H1 (cell line): ENCODE measurements at regions not wholly inside any gene's neighbourhood (a gene's known extent, or its start where the extent isn't known, plus 50 kb on each side); places are given as distances from the start of the nearest gene placed in this dataset.

Experiments used
- CTCF ChIA-PET: fragments of 300-600 bp; sonication (Branson Sonifier 250); formaldehyde crosslinking; loops from one replicate; lab custom pipeline; 2021; ENCODE audit not compliant: partially characterized antibody; lab: Charles Lee
- POLR2A ChIA-PET: fragments of 300-600 bp; sonication (Branson Sonifier 250); formaldehyde crosslinking; loops from one replicate; lab custom pipeline; 2021; ENCODE audit warnings: inconsistent platforms; ENCODE audit not compliant: partially characterized antibody; lab: Charles Lee
- DNase-seq, 2 experiments: peaks; one replicate each; pipeline versions ENCODE4 v3.0.0 to v3.0.0-alpha.2; 2010 to 2022; ENCODE audit warnings: low spot score in 2 of 2, low read depth in 1 of 2, mixed read lengths in 1 of 2
- FAIRE-seq: peaks from 2 replicates; lab custom pipeline; 2011; peaks lifted over from hg19 to GRCh38; lab: Jason Lieb, UNC
- H2AFZ ChIP-seq: 2 replicates; pipeline ENCODE4 v1.8.1; 2012; ENCODE audit warnings: low read length, inconsistent platforms
- H2AK5ac ChIP-seq: 2 replicates; pipeline ENCODE4 v1.6.1; 2013; ENCODE audit warnings: low read depth, low read length
- H2BK120ac ChIP-seq: replicated peaks from 2 replicates; pipeline ENCODE3; 2013; ENCODE audit warnings: low read depth, low read length, inconsistent platforms
- H2BK12ac ChIP-seq: 2 replicates; pipeline ENCODE4 v1.6.1; 2013; ENCODE audit warnings: low read depth, low read length
- H2BK15ac ChIP-seq: 2 replicates; pipeline ENCODE4 v1.6.1; 2013; ENCODE audit warnings: low read length
- H2BK20ac ChIP-seq: 2 replicates; pipeline ENCODE4 v1.6.1; 2013; ENCODE audit warnings: low read length
- H2BK5ac ChIP-seq: 2 replicates; pipeline ENCODE4 v1.6.1; 2013; ENCODE audit warnings: low read depth, low read length
- H3K14ac ChIP-seq: 2 replicates; pipeline ENCODE4 v1.6.1; 2013; ENCODE audit warnings: inconsistent platforms; ENCODE audit not compliant: insufficient read length
- H3K18ac ChIP-seq: 2 replicates; pipeline ENCODE4 v1.6.1; 2013; ENCODE audit warnings: low read length; ENCODE audit errors: extremely low read depth
- H3K23ac ChIP-seq: 2 replicates; pipeline ENCODE4 v1.6.1; 2013; ENCODE audit warnings: inconsistent platforms; ENCODE audit not compliant: insufficient read length
- H3K23me2 ChIP-seq: 2 replicates; pipeline ENCODE4 v1.6.1; 2013; ENCODE audit warnings: low read depth, low read length
- H3K27ac ChIP-seq: 2 replicates; pipeline ENCODE4 v1.6.1; 2011; ENCODE audit warnings: low read depth, low read length, inconsistent platforms
- H3K27me3 ChIP-seq, 4 experiments: replicated peaks in 1 of 4; 1 replicate in 1 of 4; 2 replicates in 3 of 4; pipeline versions ENCODE4 v1.6.1 to v1.8.1; 2011 to 2013; ENCODE audit warnings: low read length in 3 of 4, mild to moderate bottlenecking in 3 of 4, inconsistent platforms in 2 of 4, mixed read lengths in 2 of 4, moderate library complexity in 1 of 4; ENCODE audit not compliant: control insufficient read depth in 3 of 4, insufficient read depth in 3 of 4; ENCODE audit errors: extremely low read depth in 1 of 4
- H3K36me3 ChIP-seq, 4 experiments: 2 replicates each; pipeline versions ENCODE4 v1.6.1 to v1.8.1; 2011 to 2013; ENCODE audit warnings: mild to moderate bottlenecking in 4 of 4, low read length in 3 of 4, moderate library complexity in 2 of 4, control low read depth in 1 of 4, inconsistent platforms in 1 of 4; ENCODE audit not compliant: insufficient read depth in 4 of 4, control insufficient read depth in 2 of 4
- H3K4ac ChIP-seq: replicated peaks from 2 replicates; pipeline ENCODE3; 2013; ENCODE audit warnings: low read length, low read depth, mixed read lengths, inconsistent platforms; ENCODE audit not compliant: insufficient read length
- H3K4me1 ChIP-seq, 4 experiments: replicated peaks in 1 of 4; 1 replicate in 1 of 4; 2 replicates in 3 of 4; pipeline versions ENCODE4 v1.6.1 to v1.8.1; 2011 to 2013; ENCODE audit warnings: low read length in 3 of 4, inconsistent platforms in 2 of 4, mixed read lengths in 1 of 4; ENCODE audit not compliant: insufficient read depth in 4 of 4, control insufficient read depth in 3 of 4
- H3K4me2 ChIP-seq, 2 experiments: 2 replicates each; pipeline versions ENCODE4 v1.6.1 to v1.8.1; 2011 to 2013; ENCODE audit warnings: low read depth in 2 of 2, low read length in 2 of 2, control low read depth in 1 of 2, inconsistent platforms in 1 of 2, mild to moderate bottlenecking in 1 of 2; ENCODE audit not compliant: insufficient read depth in 1 of 2
- H3K4me3 ChIP-seq, 4 experiments: fragments of 200-600, 300-600 bp in 1 of 4; sonication (generic), shearing (Covaris generic), sonication (Bioruptor Twin) in 1 of 4; 2 replicates each; pipeline versions ENCODE4 v1.5.1 to v1.8.1; 2011 to 2016; ENCODE audit warnings: low read length in 4 of 4, low read depth in 3 of 4, control low read depth in 2 of 4, inconsistent platforms in 2 of 4, mild to moderate bottlenecking in 2 of 4, mixed read lengths in 1 of 4, moderate library complexity in 1 of 4; ENCODE audit not compliant: insufficient read depth in 2 of 4; ENCODE audit errors: extremely low read depth in 1 of 4
- H3K56ac ChIP-seq: replicated peaks from 2 replicates; pipeline ENCODE3; 2013; ENCODE audit warnings: low read depth, mild to moderate bottlenecking, mixed read lengths, low read length, inconsistent platforms; ENCODE audit not compliant: insufficient read length
- H3K79me1 ChIP-seq: 2 replicates; pipeline ENCODE4 v1.6.1; 2013; ENCODE audit warnings: low read depth, low read length, control low read depth
- H3K79me2 ChIP-seq, 2 experiments: 2 replicates each; pipeline versions ENCODE4 v1.6.1 to v1.8.1; 2012 to 2013; ENCODE audit warnings: low read length in 2 of 2, mild to moderate bottlenecking in 2 of 2, inconsistent platforms in 1 of 2; ENCODE audit not compliant: insufficient read depth in 2 of 2, control insufficient read depth in 1 of 2
- H3K9ac ChIP-seq, 4 experiments: replicated peaks in 1 of 4; 1 replicate in 1 of 4; 2 replicates in 3 of 4; pipeline versions ENCODE4 v1.6.1 to v1.8.1; 2011 to 2013; ENCODE audit warnings: low read depth in 3 of 4, low read length in 3 of 4, control low read depth in 2 of 4, mild to moderate bottlenecking in 2 of 4, moderate library complexity in 2 of 4, inconsistent platforms in 1 of 4; ENCODE audit errors: extremely low read depth in 1 of 4
- H3K9me3 ChIP-seq, 2 experiments: 2 replicates each; pipeline versions ENCODE4 v1.6.1 to v1.8.1; 2012 to 2013; ENCODE audit warnings: mild to moderate bottlenecking in 2 of 2, moderate library complexity in 2 of 2, control low read depth in 1 of 2, inconsistent platforms in 1 of 2, low read depth in 1 of 2, low read length in 1 of 2, mixed read lengths in 1 of 2; ENCODE audit not compliant: insufficient read depth in 2 of 2
- H4K20me1 ChIP-seq, 2 experiments: replicated peaks in 1 of 2; 2 replicates each; pipeline versions ENCODE3 to v1.8.1; 2011 to 2013; ENCODE audit warnings: inconsistent platforms in 2 of 2, low read length in 2 of 2, mild to moderate bottlenecking in 1 of 2; ENCODE audit not compliant: insufficient read depth in 2 of 2, control insufficient read depth in 1 of 2
- H4K5ac ChIP-seq: 2 replicates; pipeline ENCODE4 v1.6.1; 2013; ENCODE audit warnings: low read length, low read depth, mixed read lengths, inconsistent platforms; ENCODE audit not compliant: insufficient read length
- H4K8ac ChIP-seq: 2 replicates; pipeline ENCODE4 v1.8.0; 2013; ENCODE audit warnings: mild to moderate bottlenecking, moderate library complexity, low read length, inconsistent platforms; ENCODE audit not compliant: insufficient read depth; ENCODE audit errors: extremely low read depth
- H4K91ac ChIP-seq: replicated peaks from 2 replicates; pipeline ENCODE3; 2013; ENCODE audit warnings: low read length, mixed read lengths, inconsistent platforms; ENCODE audit not compliant: insufficient read length
- CBX8 ChIP-seq: fragments of 300-800, 300-1000 bp; sonication (generic); IDR thresholded peaks from 2 replicates; pipeline ENCODE4 v1.7.1; 2016; ENCODE audit warnings: low read depth, low read length, borderline replicate concordance
- FOSL1 ChIP-seq: IDR thresholded peaks from 2 replicates; pipeline ENCODE4 v1.6.1; 2011; ENCODE audit warnings: mild to moderate bottlenecking, low read depth, low read length, moderate library complexity; ENCODE audit not compliant: insufficient read depth
- GTF2F1 ChIP-seq: IDR thresholded peaks from 2 replicates; pipeline ENCODE4 v1.6.1; 2012; ENCODE audit warnings: low read depth, low read length, improper control_type of control experiment, borderline replicate concordance
- NANOG ChIP-seq: IDR thresholded peaks from 2 replicates; pipeline ENCODE4 v1.6.1; 2011; ENCODE audit warnings: low read length, low read depth, mild to moderate bottlenecking, inconsistent platforms; ENCODE audit not compliant: insufficient read depth, poor library complexity, severe bottlenecking
- PHF8 ChIP-seq: fragments of 200-600 bp; sonication (generic); conservative IDR thresholded peaks from 2 replicates; pipeline ENCODE4 v1.7.1; 2012; ENCODE audit warnings: low read depth, mild to moderate bottlenecking, inconsistent platforms, low read length, moderate library complexity
- POLR2AphosphoS5 ChIP-seq: IDR thresholded peaks from 2 replicates; pipeline ENCODE4 v1.6.1; 2011; ENCODE audit warnings: low read depth, low read length
- POU5F1 ChIP-seq: IDR thresholded peaks from 2 replicates; pipeline ENCODE4 v1.6.1; 2011; ENCODE audit warnings: low read depth, mild to moderate bottlenecking, low read length, moderate library complexity
- RXRA ChIP-seq: IDR thresholded peaks from 2 replicates; pipeline ENCODE4 v1.6.1; 2011; ENCODE audit warnings: low read depth, mild to moderate bottlenecking, low read length, moderate library complexity; ENCODE audit not compliant: insufficient read depth
- SAP30 ChIP-seq: fragments of 300-600 bp; sonication (generic); IDR thresholded peaks from 2 replicates; pipeline ENCODE4 v1.7.1; 2012; ENCODE audit warnings: low read length, moderate library complexity, mild to moderate bottlenecking, inconsistent platforms; ENCODE audit not compliant: insufficient read depth, insufficient replicate concordance
- ZNF274 ChIP-seq: IDR thresholded peaks from 2 replicates; pipeline ENCODE4 v1.7.0; 2012; ENCODE audit warnings: low read length, borderline replicate concordance; ENCODE audit errors: extremely low read depth
- WGBS, 2 experiments: shearing (Covaris generic) in 1 of 2; methylation state at CpG; one replicate each; pipeline versions ENCODE4 v1.1.6 to v1.1.7; 2013 to 2015; ENCODE audit warnings: low lambda C conversion rate in 2 of 2, mixed read lengths in 2 of 2, inconsistent platforms in 1 of 2, low coverage in 1 of 2, missing lambda C conversion rate in 1 of 2; ENCODE audit not compliant: insufficient replicate concordance in 2 of 2, insufficient coverage in 1 of 2, insufficient read length in 1 of 2; ENCODE audit errors: extremely low coverage in 1 of 2, missing lambda C conversion rate in 1 of 2; 5-methylcytosine and 5-hydroxymethylcytosine counted together
- TF ChIP-seq, protein P1 (sequence below): IDR thresholded peaks from 2 replicates; pipeline ENCODE4 v1.6.1; 2011; ENCODE audit warnings: low read length, improper control_type of control experiment
- TF ChIP-seq, protein P2 (sequence below): IDR thresholded peaks from 2 replicates; pipeline ENCODE4 v1.6.1; 2012; ENCODE audit warnings: inconsistent platforms

DNA sequence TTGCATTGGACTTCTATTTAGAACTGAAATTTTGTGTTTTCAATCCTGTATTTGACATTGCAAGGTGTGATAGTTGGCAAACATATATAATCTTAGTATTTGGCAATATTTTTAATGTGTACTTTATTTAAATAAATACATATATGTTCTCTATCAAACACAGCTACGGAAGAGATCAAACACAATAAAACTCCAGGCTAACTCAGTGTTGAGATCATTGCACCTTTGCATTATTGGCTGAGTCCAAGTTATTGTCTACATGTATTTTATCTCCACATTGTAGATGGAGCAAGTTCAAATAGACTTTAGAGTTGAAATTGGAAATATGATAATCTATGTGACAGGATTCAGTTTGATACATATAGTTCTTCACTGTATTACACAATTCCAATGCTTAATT is 176.7 kb downstream of the ST6GAL2 start:
- no peak overlapping the region for H3K23ac ChIP-seq
- H3K4ac ChIP-seq, result no peak overlapping the region
- H3K23me2 ChIP-seq, result no peaks in the 10 kb centered on the region; the same call in 1 of the 2 replicates
- no peaks in the 10 kb centered on the region for H3K79me2 ChIP-seq
- WGBS, 2 experiments, result 94% methylated on average over 1 of the region's 1 CpG; no CpG with 5 or more reads in 1 of the 2 experiments
- ChIA-PET CTCF (no interaction called here), POLR2A (no interaction called here)
- no peak overlapping the region for H3K4me2 ChIP-seq
- H4K8ac ChIP-seq, result no peak overlapping the region
- H3K79me1 ChIP-seq, result no peaks in the 10 kb centered on the region
- H4K91ac ChIP-seq, result no peak overlapping the region
- H2AFZ ChIP-seq, result no peak overlapping the region
- no peak overlapping the region for H3K56ac ChIP-seq
- no peaks in the 10 kb centered on the region for H3K27me3 ChIP-seq
- no peak overlapping the region for H2BK20ac ChIP-seq
- H3K27ac ChIP-seq, result no peak overlapping the region
- no peak overlapping the region for H2BK120ac ChIP-seq
- no peak overlapping the region for H2BK15ac ChIP-seq
- H3K4me3 ChIP-seq, result no peak overlapping the region
- no peak overlapping the region for H2BK5ac ChIP-seq
- DNase-seq (no peak), FAIRE-seq (no peak)
- H4K20me1 ChIP-seq, result no peaks in the 10 kb centered on the region
- no peaks in the 10 kb centered on the region for H3K4me1 ChIP-seq
- peaks cover 9 to 16% of the 10 kb centered on the region in 2 experiments; a peak in 3 of 4 replicates for H3K9me3 ChIP-seq
- no peak overlapping the region for H2BK12ac ChIP-seq
- H4K5ac ChIP-seq, result no peak overlapping the region
- no peak overlapping the region for H3K14ac ChIP-seq
- no peak overlapping the region for H3K18ac ChIP-seq
- H2AK5ac ChIP-seq, result no peak overlapping the region
- H3K36me3 ChIP-seq, result no peaks in the 10 kb centered on the region
- H3K9ac ChIP-seq, result no peak overlapping the region
- TF ChIP-seq FOSL1 (no peak), RXRA (no peak), PHF8 (no peak), POLR2AphosphoS5 (no peak), POU5F1 (no peak), ZNF274 (no peak), SAP30 (no peak), GTF2F1 (no peak), CBX8 (no peak), NANOG (no peak)
- TF ChIP-seq, protein P1, sequence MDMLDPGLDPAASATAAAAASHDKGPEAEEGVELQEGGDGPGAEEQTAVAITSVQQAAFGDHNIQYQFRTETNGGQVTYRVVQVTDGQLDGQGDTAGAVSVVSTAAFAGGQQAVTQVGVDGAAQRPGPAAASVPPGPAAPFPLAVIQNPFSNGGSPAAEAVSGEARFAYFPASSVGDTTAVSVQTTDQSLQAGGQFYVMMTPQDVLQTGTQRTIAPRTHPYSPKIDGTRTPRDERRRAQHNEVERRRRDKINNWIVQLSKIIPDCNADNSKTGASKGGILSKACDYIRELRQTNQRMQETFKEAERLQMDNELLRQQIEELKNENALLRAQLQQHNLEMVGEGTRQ, result no peak
- TF ChIP-seq, protein P2, sequence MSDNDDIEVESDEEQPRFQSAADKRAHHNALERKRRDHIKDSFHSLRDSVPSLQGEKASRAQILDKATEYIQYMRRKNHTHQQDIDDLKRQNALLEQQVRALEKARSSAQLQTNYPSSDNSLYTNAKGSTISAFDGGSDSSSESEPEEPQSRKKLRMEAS, result no peak
